SU-DHL-6 (cell line): ENCODE measurements at regions not wholly inside any gene's neighbourhood (a gene's known extent, or its start where the extent isn't known, plus 50 kb on each side); places are given as distances from the start of the nearest gene placed in this dataset.
"Not testable (repeated sequence)": the region's sequence is repeated elsewhere in the genome, so short reads cannot be mapped to it uniquely, and the experiment has no call there.

Experiments
- CTCF ChIP-seq: fragments of 200-600 bp; sonication (generic); IDR thresholded peaks from one replicate; pipeline ENCODE4 v1.5.1; 2017; ENCODE audit warnings: antibody characterized with exemption, mild to moderate bottlenecking, low read length, moderate library complexity; ENCODE audit not compliant: insufficient read depth, poor library complexity, severe bottlenecking
- EZH2phosphoT487 ChIP-seq: fragments of 200-600 bp; sonication (generic), shearing (Covaris generic); conservative IDR thresholded peaks from 2 replicates; pipeline ENCODE4 v1.6.1; 2018; ENCODE audit warnings: mild to moderate bottlenecking, antibody characterized with exemption, low read length, moderate library complexity, mixed read lengths

GRCh38 chr2:113355339-113356015 is 76.8 kb upstream of the PAX8 start:
- TF ChIP-seq CTCF, EZH2phosphoT487: not testable (repeated sequence)
